WTC11 (cell line): ENCODE measurements at regions not wholly inside any gene's neighbourhood (a gene's known extent, or its start where the extent isn't known, plus 50 kb on each side); places are given as distances from the start of the nearest gene placed in this dataset.

Experiments
- ATAC-seq: fragments of 200-7000 bp; cut with Tn5 transposase; 2 replicates; pipeline ENCODE4 v1.10.0; 2021; ENCODE audit warnings: mild to moderate bottlenecking, moderate library complexity
- CTCF ChIA-PET: fragments of 300-600 bp; sonication (Branson Sonifier 250); formaldehyde crosslinking; loops from one replicate; lab custom pipeline; 2021; ENCODE audit warnings: antibody characterized with exemption; lab: Charles Lee
- POLR2A ChIA-PET: fragments of 350-600 bp; sonication (Branson Sonifier 250); formaldehyde crosslinking; loops from one replicate; lab custom pipeline; 2021; ENCODE audit warnings: antibody characterized with exemption; lab: Charles Lee
- DNase-seq: peaks from one replicate; pipeline ENCODE4 v3.0.0; 2021; ENCODE audit warnings: low spot score
- H3K27ac Mint-ChIP-seq: 2 replicates; pipeline ENCODE4 v1.8.0; 2021; ENCODE audit warnings: mixed read lengths
- H3K27me3 Mint-ChIP-seq: 2 replicates; pipeline ENCODE4 v1.8.0; 2021; ENCODE audit warnings: low read depth, mild to moderate bottlenecking, moderate library complexity, mixed read lengths
- H3K36me3 Mint-ChIP-seq: 2 replicates; pipeline ENCODE4 v1.8.0; 2021; ENCODE audit warnings: mixed read lengths
- H3K4me1 Mint-ChIP-seq: 2 replicates; pipeline ENCODE4 v1.8.0; 2022; ENCODE audit warnings: mixed read lengths
- H3K4me3 Mint-ChIP-seq: 2 replicates; pipeline ENCODE4 v1.8.0; 2021; ENCODE audit warnings: mild to moderate bottlenecking, moderate library complexity, mixed read lengths
- H3K9me3 Mint-ChIP-seq: 2 replicates; pipeline ENCODE4 v1.8.0; 2021; ENCODE audit warnings: mixed read lengths
- EMX1 ChIP-seq: fragments of 250-450 bp; sonication (Bioruptor Pico); IDR thresholded peaks from 2 replicates; pipeline ENCODE4 v1.8.0; 2021; ENCODE audit warnings: mild to moderate bottlenecking
- IRF2 ChIP-seq: sonication (generic); formaldehyde crosslinking; IDR thresholded peaks from 2 replicates; pipeline ENCODE4 v1.8.0; 2022; ENCODE audit warnings: low read depth, missing genetic modification reagents, borderline replicate concordance
- MXD4 ChIP-seq: fragments of 250-450 bp; sonication (Bioruptor Pico); IDR thresholded peaks from 2 replicates; pipeline ENCODE4 v1.8.0; 2021; ENCODE audit warnings: mild to moderate bottlenecking, moderate library complexity, borderline replicate concordance
- MYBL2 ChIP-seq: sonication (generic); formaldehyde crosslinking; IDR thresholded peaks from 2 replicates; pipeline ENCODE4 v1.8.1; 2023; ENCODE audit warnings: mild to moderate bottlenecking, moderate library complexity, missing genetic modification reagents
- TCF7 ChIP-seq: sonication (generic); formaldehyde crosslinking; IDR thresholded peaks from 2 replicates; pipeline ENCODE4 v1.8.0; 2022; ENCODE audit warnings: mild to moderate bottlenecking, low read depth, missing genetic modification reagents, moderate library complexity
- TEAD1 ChIP-seq: sonication (generic); formaldehyde crosslinking; IDR thresholded peaks from 2 replicates; pipeline ENCODE4 v1.8.0; 2022; ENCODE audit warnings: mild to moderate bottlenecking, missing genetic modification reagents
- ZNF121 ChIP-seq: sonication (generic); formaldehyde crosslinking; IDR thresholded peaks from 2 replicates; pipeline ENCODE4 v1.8.0; 2023; ENCODE audit warnings: missing genetic modification reagents
- ZNF138 ChIP-seq: sonication (generic); formaldehyde crosslinking; conservative IDR thresholded peaks from 2 replicates; pipeline ENCODE4 v1.8.1; 2022; ENCODE audit warnings: mild to moderate bottlenecking, moderate library complexity, missing genetic modification reagents
- ZNF317 ChIP-seq: sonication (generic); formaldehyde crosslinking; IDR thresholded peaks from 2 replicates; pipeline ENCODE4 v1.8.1; 2023; ENCODE audit warnings: low read depth, mild to moderate bottlenecking, moderate library complexity, missing genetic modification reagents, borderline replicate concordance
- ZNF423 ChIP-seq: fragments of 250-450 bp; sonication (Bioruptor Pico); IDR thresholded peaks from 2 replicates; pipeline ENCODE4 v2.1.2; 2022; ENCODE audit warnings: mild to moderate bottlenecking, moderate library complexity
- ZNF671 ChIP-seq: fragments of 250-450 bp; sonication (Bioruptor Pico); IDR thresholded peaks from 2 replicates; pipeline ENCODE4 v1.8.0; 2021; ENCODE audit warnings: mild to moderate bottlenecking
- TF ChIP-seq, protein P1 (sequence below): sonication (generic); formaldehyde crosslinking; IDR thresholded peaks from 2 replicates; pipeline ENCODE4 v1.8.1; 2022; ENCODE audit warnings: low read depth, missing genetic modification reagents, borderline replicate concordance
- TF ChIP-seq, protein P2 (sequence below): sonication (generic); formaldehyde crosslinking; IDR thresholded peaks from 2 replicates; pipeline ENCODE4 v1.8.1; 2022; ENCODE audit warnings: mild to moderate bottlenecking, missing genetic modification reagents, moderate library complexity, borderline replicate concordance
- TF ChIP-seq, protein P3 (sequence below): fragments of 250-450 bp; sonication (Bioruptor Pico); IDR thresholded peaks from 2 replicates; pipeline ENCODE4 v1.9.0; 2021; ENCODE audit warnings: mild to moderate bottlenecking, borderline replicate concordance
- TF ChIP-seq, protein P4 (sequence below): sonication (generic); formaldehyde crosslinking; IDR thresholded peaks from 2 replicates; pipeline ENCODE4 v1.8.1; 2023; ENCODE audit warnings: mild to moderate bottlenecking, missing genetic modification reagents, moderate library complexity
- TF ChIP-seq, protein P5 (sequence below): sonication (generic); formaldehyde crosslinking; IDR thresholded peaks from 2 replicates; pipeline ENCODE4 v1.8.1; 2023; ENCODE audit warnings: mild to moderate bottlenecking, missing genetic modification reagents, borderline replicate concordance
- TF ChIP-seq, protein P6 (sequence below): fragments of 250-450 bp; sonication (Bioruptor Pico); IDR thresholded peaks from 2 replicates; pipeline ENCODE4 v1.9.0; 2021; ENCODE audit warnings: mild to moderate bottlenecking
- TF ChIP-seq, protein P7 (sequence below): fragments of 250-450 bp; sonication (Bioruptor Pico); conservative IDR thresholded peaks from 2 replicates; pipeline ENCODE4 v1.9.0; 2021; ENCODE audit warnings: mild to moderate bottlenecking

DNA sequence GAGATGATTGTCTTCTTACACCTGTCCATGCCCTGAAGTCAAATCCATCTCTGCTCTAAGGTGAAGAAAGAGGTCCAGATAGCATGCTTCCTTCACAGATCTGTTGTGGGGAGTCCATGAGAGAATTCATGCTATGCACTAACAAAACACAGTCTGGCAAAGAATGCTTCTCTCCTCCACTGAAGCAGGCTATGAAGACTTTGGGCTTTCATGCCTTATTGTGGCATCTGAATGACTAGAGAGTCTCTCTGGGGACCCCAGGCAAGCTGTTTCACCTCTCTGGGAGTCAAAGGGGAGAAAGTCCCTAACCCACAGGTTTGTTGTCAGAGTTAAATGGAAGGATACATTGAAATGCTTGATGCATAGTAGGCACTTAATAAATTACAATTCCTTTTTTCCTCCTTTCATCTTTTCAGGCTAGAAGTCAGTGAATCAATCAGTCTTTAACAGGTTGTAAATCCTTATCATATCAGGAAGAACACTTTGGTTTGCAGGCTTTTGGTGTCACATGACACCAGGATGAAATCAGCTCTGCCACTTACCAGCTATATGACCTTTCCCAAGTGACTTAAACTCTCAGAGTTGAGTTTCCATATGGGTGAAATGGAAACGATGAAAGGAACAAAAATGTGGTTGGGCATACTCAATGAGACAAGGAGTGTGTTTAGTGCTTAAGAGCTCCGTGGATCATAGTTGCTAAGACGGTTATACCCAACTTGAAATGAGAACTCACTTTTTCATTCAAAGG is 200.1 kb upstream of the DAB1 start:
- ChIA-PET CTCF (interaction anchor here (1.1 kb wide), 1 partner anchor 201 kb away, joined by 4 read pairs; no protein-coding TSS in a partner anchor), POLR2A (no interaction called here)
- no peak for TF ChIP-seq ZNF317 (CRISPR knock-in tag)
- TF ChIP-seq MYBL2 (CRISPR knock-in tag), result no peak
- TF ChIP-seq, protein P1, sequence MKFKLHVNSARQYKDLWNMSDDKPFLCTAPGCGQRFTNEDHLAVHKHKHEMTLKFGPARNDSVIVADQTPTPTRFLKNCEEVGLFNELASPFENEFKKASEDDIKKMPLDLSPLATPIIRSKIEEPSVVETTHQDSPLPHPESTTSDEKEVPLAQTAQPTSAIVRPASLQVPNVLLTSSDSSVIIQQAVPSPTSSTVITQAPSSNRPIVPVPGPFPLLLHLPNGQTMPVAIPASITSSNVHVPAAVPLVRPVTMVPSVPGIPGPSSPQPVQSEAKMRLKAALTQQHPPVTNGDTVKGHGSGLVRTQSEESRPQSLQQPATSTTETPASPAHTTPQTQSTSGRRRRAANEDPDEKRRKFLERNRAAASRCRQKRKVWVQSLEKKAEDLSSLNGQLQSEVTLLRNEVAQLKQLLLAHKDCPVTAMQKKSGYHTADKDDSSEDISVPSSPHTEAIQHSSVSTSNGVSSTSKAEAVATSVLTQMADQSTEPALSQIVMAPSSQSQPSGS (CRISPR knock-in tag), result no peak
- TF ChIP-seq IRF2 (CRISPR knock-in tag), result no peak
- no peak for TF ChIP-seq ZNF138
- peak; percentile 12; the same call in 1 of the 2 replicates for ATAC-seq
- DNase-seq, result no peak
- H3K9me3 Mint-ChIP-seq, result no peaks in the 10 kb centered on the region
- no peaks in the 10 kb centered on the region for H3K27me3 Mint-ChIP-seq
- no peak overlapping the region for H3K27ac Mint-ChIP-seq
- no peak overlapping the region for H3K4me3 Mint-ChIP-seq
- H3K4me1 Mint-ChIP-seq, result peaks cover 31% of the 10 kb centered on the region
- H3K36me3 Mint-ChIP-seq, result no peaks in the 10 kb centered on the region

DNA sequence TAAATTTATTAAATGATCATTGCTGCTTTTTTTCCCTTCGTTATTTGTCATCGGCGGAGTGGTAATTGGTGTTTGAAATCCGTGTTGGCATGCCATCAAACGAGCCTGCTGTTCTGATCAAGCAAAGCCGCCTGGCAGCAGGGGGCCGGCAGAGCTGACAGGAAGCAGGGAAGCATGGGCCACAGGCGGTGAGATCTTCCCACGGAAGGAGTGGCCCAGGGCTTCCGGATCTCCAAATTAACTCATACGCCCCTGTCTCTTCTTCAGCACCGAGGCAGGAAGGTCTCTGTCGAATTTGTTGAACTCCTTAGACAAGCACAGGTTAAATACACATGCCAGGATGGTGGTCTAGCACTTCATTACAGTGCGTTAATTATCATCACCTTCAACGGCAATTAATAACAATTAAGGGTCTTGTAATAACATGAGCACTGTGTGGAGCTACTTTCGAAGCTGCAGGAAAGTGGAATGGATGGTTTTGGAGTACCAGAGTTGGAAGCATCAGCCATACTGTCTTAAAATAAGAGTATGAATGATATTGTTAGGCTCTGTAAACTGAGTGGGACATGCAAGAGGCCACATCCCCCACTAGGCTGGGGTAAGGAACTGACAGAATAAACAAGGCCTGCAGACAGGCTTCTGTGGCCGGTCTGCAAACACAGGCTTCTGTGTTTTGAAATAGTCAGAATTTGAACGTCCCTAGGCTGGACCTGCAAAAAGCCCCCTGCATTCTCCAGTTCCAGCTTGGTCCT is 199.4 kb upstream of the DAB1 start:
- ChIA-PET CTCF (interaction anchor here (1.1 kb wide), 1 partner anchor 201 kb away, joined by 4 read pairs; no protein-coding TSS in a partner anchor), POLR2A (no interaction called here)
- Mint-ChIP-seq H3K4me3 (no peak overlapping the region), H3K36me3 (no peaks in the 10 kb centered on the region), H3K27ac (no peak overlapping the region), H3K27me3 (no peaks in the 10 kb centered on the region), H3K9me3 (no peaks in the 10 kb centered on the region), H3K4me1 (peaks cover 31% of the 10 kb centered on the region)
- peak; percentile 73 for ATAC-seq
- peak; percentile 45 for DNase-seq
- no peak for TF ChIP-seq MYBL2 (CRISPR knock-in tag)
- no peak for TF ChIP-seq ZNF671 (CRISPR knock-in tag)
- TF ChIP-seq, protein P2, sequence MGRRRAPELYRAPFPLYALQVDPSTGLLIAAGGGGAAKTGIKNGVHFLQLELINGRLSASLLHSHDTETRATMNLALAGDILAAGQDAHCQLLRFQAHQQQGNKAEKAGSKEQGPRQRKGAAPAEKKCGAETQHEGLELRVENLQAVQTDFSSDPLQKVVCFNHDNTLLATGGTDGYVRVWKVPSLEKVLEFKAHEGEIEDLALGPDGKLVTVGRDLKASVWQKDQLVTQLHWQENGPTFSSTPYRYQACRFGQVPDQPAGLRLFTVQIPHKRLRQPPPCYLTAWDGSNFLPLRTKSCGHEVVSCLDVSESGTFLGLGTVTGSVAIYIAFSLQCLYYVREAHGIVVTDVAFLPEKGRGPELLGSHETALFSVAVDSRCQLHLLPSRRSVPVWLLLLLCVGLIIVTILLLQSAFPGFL (CRISPR knock-in tag), result no peak
- TF ChIP-seq, protein P3, sequence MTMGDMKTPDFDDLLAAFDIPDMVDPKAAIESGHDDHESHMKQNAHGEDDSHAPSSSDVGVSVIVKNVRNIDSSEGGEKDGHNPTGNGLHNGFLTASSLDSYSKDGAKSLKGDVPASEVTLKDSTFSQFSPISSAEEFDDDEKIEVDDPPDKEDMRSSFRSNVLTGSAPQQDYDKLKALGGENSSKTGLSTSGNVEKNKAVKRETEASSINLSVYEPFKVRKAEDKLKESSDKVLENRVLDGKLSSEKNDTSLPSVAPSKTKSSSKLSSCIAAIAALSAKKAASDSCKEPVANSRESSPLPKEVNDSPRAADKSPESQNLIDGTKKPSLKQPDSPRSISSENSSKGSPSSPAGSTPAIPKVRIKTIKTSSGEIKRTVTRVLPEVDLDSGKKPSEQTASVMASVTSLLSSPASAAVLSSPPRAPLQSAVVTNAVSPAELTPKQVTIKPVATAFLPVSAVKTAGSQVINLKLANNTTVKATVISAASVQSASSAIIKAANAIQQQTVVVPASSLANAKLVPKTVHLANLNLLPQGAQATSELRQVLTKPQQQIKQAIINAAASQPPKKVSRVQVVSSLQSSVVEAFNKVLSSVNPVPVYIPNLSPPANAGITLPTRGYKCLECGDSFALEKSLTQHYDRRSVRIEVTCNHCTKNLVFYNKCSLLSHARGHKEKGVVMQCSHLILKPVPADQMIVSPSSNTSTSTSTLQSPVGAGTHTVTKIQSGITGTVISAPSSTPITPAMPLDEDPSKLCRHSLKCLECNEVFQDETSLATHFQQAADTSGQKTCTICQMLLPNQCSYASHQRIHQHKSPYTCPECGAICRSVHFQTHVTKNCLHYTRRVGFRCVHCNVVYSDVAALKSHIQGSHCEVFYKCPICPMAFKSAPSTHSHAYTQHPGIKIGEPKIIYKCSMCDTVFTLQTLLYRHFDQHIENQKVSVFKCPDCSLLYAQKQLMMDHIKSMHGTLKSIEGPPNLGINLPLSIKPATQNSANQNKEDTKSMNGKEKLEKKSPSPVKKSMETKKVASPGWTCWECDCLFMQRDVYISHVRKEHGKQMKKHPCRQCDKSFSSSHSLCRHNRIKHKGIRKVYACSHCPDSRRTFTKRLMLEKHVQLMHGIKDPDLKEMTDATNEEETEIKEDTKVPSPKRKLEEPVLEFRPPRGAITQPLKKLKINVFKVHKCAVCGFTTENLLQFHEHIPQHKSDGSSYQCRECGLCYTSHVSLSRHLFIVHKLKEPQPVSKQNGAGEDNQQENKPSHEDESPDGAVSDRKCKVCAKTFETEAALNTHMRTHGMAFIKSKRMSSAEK, result no peak
- TF ChIP-seq, protein P4, sequence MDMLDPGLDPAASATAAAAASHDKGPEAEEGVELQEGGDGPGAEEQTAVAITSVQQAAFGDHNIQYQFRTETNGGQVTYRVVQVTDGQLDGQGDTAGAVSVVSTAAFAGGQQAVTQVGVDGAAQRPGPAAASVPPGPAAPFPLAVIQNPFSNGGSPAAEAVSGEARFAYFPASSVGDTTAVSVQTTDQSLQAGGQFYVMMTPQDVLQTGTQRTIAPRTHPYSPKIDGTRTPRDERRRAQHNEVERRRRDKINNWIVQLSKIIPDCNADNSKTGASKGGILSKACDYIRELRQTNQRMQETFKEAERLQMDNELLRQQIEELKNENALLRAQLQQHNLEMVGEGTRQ (CRISPR knock-in tag), result no peak
- TF ChIP-seq TEAD1, result no peak
- no peak for TF ChIP-seq TCF7 (CRISPR knock-in tag)
- no peak for TF ChIP-seq ZNF423 (CRISPR knock-in tag)
- TF ChIP-seq MXD4 (CRISPR knock-in tag), result no peak
- TF ChIP-seq, protein P5, sequence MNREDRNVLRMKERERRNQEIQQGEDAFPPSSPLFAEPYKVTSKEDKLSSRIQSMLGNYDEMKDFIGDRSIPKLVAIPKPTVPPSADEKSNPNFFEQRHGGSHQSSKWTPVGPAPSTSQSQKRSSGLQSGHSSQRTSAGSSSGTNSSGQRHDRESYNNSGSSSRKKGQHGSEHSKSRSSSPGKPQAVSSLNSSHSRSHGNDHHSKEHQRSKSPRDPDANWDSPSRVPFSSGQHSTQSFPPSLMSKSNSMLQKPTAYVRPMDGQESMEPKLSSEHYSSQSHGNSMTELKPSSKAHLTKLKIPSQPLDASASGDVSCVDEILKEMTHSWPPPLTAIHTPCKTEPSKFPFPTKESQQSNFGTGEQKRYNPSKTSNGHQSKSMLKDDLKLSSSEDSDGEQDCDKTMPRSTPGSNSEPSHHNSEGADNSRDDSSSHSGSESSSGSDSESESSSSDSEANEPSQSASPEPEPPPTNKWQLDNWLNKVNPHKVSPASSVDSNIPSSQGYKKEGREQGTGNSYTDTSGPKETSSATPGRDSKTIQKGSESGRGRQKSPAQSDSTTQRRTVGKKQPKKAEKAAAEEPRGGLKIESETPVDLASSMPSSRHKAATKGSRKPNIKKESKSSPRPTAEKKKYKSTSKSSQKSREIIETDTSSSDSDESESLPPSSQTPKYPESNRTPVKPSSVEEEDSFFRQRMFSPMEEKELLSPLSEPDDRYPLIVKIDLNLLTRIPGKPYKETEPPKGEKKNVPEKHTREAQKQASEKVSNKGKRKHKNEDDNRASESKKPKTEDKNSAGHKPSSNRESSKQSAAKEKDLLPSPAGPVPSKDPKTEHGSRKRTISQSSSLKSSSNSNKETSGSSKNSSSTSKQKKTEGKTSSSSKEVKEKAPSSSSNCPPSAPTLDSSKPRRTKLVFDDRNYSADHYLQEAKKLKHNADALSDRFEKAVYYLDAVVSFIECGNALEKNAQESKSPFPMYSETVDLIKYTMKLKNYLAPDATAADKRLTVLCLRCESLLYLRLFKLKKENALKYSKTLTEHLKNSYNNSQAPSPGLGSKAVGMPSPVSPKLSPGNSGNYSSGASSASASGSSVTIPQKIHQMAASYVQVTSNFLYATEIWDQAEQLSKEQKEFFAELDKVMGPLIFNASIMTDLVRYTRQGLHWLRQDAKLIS, result no peak
- TF ChIP-seq ZNF121 (CRISPR knock-in tag), result no peak
- TF ChIP-seq, protein P6, sequence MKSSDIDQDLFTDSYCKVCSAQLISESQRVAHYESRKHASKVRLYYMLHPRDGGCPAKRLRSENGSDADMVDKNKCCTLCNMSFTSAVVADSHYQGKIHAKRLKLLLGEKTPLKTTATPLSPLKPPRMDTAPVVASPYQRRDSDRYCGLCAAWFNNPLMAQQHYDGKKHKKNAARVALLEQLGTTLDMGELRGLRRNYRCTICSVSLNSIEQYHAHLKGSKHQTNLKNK (CRISPR knock-in tag), result no peak
- TF ChIP-seq EMX1 (CRISPR knock-in tag), result no peak
- TF ChIP-seq, protein P7, sequence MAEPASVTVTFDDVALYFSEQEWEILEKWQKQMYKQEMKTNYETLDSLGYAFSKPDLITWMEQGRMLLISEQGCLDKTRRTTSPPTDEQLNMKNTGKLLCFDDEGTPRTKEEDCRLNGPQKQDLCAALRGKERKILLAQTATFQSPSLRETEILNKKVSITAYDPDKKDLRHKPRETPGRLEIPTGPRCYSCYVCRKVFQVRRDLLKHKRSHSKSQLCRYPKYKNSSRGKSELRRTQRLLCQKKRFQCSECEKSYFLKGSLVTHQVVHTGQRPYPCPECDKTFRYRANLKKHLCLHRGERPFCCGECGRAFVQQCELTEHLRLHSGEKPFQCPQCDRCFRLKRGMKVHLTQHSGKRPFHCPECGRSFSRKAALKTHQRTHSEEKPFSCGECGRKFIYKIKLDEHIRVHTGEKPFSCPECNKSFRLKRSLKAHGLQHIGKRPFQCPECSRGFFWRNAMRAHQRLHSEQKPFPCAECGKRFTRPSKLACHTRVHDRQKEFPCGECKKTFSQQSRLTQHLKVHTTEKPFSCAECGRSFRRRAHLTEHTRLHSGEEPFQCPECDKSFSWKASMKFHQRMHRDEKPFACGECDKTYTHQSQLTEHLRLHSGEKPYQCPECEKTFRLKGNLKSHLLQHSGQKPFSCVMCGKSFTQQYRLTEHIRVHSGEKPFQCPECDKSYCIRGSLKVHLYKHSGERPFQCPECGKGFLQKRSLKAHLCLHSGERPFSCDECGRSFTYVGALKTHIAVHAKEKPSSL (CRISPR knock-in tag), result no peak
